Osteocyte (in vitro differentiated cells): ENCODE measurements at regions not wholly inside any gene's neighbourhood (a gene's known extent, or its start where the extent isn't known, plus 50 kb on each side); places are given as distances from the start of the nearest gene placed in this dataset.

Experiments
- DNase-seq: peaks from one replicate; pipeline ENCODE4 v3.0.0; 2021; ENCODE audit warnings: mixed read lengths; ENCODE audit not compliant: unreplicated experiment; ENCODE audit errors: extremely low spot score
- H3K27ac Mint-ChIP-seq: one replicate; pipeline ENCODE4 v1.8.0; 2021; ENCODE audit warnings: mild to moderate bottlenecking, mixed read lengths; ENCODE audit not compliant: unreplicated experiment
- H3K27me3 Mint-ChIP-seq: one replicate; pipeline ENCODE4 v1.8.0; 2021; ENCODE audit warnings: mixed read lengths; ENCODE audit not compliant: unreplicated experiment
- H3K36me3 Mint-ChIP-seq: one replicate; pipeline ENCODE4 v1.8.0; 2021; ENCODE audit warnings: mixed read lengths; ENCODE audit not compliant: unreplicated experiment
- H3K4me1 Mint-ChIP-seq: one replicate; pipeline ENCODE4 v1.8.0; 2021; ENCODE audit warnings: mixed read lengths; ENCODE audit not compliant: unreplicated experiment
- H3K4me3 Mint-ChIP-seq: one replicate; pipeline ENCODE4 v1.8.0; 2021; ENCODE audit warnings: mild to moderate bottlenecking, moderate library complexity, mixed read lengths; ENCODE audit not compliant: unreplicated experiment
- H3K9me3 Mint-ChIP-seq: one replicate; pipeline ENCODE4 v1.8.0; 2021; ENCODE audit warnings: mixed read lengths; ENCODE audit not compliant: unreplicated experiment
- CTCF ChIP-seq: fragments of 200-600 bp; sonication (generic); IDR thresholded peaks from 2 replicates; pipeline ENCODE4 v1.5.0; 2021; ENCODE audit warnings: antibody characterized with exemption, mild to moderate bottlenecking, moderate library complexity

GRCh38 chr1:5010656-5011055, 356.2 kb downstream of the AJAP1 start:
- H3K36me3 Mint-ChIP-seq: no peaks in the 10 kb centered on the region
- no peak overlapping the region for H3K27ac Mint-ChIP-seq
- no peak overlapping the region for H3K4me3 Mint-ChIP-seq
- TF ChIP-seq CTCF: no peak
- no peak for DNase-seq
- H3K27me3 Mint-ChIP-seq: no peaks in the 10 kb centered on the region
- no peaks in the 10 kb centered on the region for H3K4me1 Mint-ChIP-seq
- peaks cover 17% of the 10 kb centered on the region for H3K9me3 Mint-ChIP-seq

GRCh38 chr1:5010236-5010635, 355.8 kb downstream of the AJAP1 start:
- no peaks in the 10 kb centered on the region for H3K36me3 Mint-ChIP-seq
- no peaks in the 10 kb centered on the region for H3K4me1 Mint-ChIP-seq
- H3K9me3 Mint-ChIP-seq: peaks cover 21% of the 10 kb centered on the region
- DNase-seq: no peak
- no peak overlapping the region for H3K4me3 Mint-ChIP-seq
- no peak overlapping the region for H3K27ac Mint-ChIP-seq
- H3K27me3 Mint-ChIP-seq: no peaks in the 10 kb centered on the region
- no peak for TF ChIP-seq CTCF

GRCh38 chr1:5009376-5010065, 355.1 kb downstream of the AJAP1 start:
- Mint-ChIP-seq H3K9me3 (peaks cover 28% of the 10 kb centered on the region), H3K27me3 (no peaks in the 10 kb centered on the region), H3K36me3 (no peaks in the 10 kb centered on the region), H3K27ac (no peak overlapping the region), H3K4me3 (no peak overlapping the region), H3K4me1 (no peaks in the 10 kb centered on the region)
- no peak for TF ChIP-seq CTCF
- peak; percentile 70 for DNase-seq

GRCh38 chr1:5005171-5005570, 350.8 kb downstream of the AJAP1 start:
- H3K4me3 Mint-ChIP-seq: no peak overlapping the region
- H3K9me3 Mint-ChIP-seq: peaks cover 39% of the 10 kb centered on the region
- no peak for DNase-seq
- no peaks in the 10 kb centered on the region for H3K4me1 Mint-ChIP-seq
- no peaks in the 10 kb centered on the region for H3K36me3 Mint-ChIP-seq
- H3K27me3 Mint-ChIP-seq: no peaks in the 10 kb centered on the region
- no peak for TF ChIP-seq CTCF
- H3K27ac Mint-ChIP-seq: no peak overlapping the region

GRCh38 chr1:5002676-5003075, 348.3 kb downstream of the AJAP1 start:
- H3K9me3 Mint-ChIP-seq: peaks cover 56% of the 10 kb centered on the region
- no peak overlapping the region for H3K4me3 Mint-ChIP-seq
- H3K27me3 Mint-ChIP-seq: no peaks in the 10 kb centered on the region
- no peaks in the 10 kb centered on the region for H3K36me3 Mint-ChIP-seq
- H3K4me1 Mint-ChIP-seq: no peaks in the 10 kb centered on the region
- no peak for TF ChIP-seq CTCF
- no peak overlapping the region for H3K27ac Mint-ChIP-seq
- no peak for DNase-seq
